GM19351 (cell line): ENCODE measurements at regions not wholly inside any gene's neighbourhood (a gene's known extent, or its start where the extent isn't known, plus 50 kb on each side); places are given as distances from the start of the nearest gene placed in this dataset.

Source experiments
- ATAC-seq: cut with Tn5 transposase; IDR thresholded peaks from one replicate; pipeline ENCODE4 v1.9.1; 2021; ENCODE audit warnings: mild to moderate bottlenecking, moderate library complexity; ENCODE audit not compliant: unreplicated experiment

DNA sequence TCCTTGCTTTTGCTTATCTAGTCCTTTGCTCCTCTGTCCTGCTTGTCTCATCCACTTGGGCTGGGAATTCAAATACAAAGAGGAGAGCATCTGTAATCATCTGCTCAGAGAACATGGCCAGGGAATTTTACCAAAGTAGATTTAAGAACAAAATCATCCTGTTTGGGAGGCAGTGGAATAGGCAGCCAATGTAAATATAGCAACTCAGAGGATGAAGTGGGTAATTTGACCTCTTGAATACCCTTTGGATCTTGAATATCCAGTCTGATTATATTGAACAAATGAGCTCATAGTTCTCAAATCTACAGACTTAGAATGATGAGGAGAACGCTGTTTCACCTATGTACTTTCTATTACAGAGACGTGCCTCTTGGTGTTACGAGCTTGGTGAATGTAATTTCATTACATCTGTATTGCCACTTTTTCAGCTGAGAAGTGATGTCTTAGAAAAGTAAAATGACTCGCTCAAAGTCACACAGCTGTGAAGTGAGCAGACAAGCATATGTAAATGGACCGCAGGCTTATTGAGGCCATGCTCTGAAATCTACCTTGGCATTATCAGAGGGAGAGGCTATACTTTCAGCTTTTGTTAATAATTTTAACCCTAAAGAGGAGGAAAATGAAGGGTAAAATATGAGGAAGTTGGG lies 266.3 kb downstream of the MTX2 start:
- no peak for ATAC-seq

DNA sequence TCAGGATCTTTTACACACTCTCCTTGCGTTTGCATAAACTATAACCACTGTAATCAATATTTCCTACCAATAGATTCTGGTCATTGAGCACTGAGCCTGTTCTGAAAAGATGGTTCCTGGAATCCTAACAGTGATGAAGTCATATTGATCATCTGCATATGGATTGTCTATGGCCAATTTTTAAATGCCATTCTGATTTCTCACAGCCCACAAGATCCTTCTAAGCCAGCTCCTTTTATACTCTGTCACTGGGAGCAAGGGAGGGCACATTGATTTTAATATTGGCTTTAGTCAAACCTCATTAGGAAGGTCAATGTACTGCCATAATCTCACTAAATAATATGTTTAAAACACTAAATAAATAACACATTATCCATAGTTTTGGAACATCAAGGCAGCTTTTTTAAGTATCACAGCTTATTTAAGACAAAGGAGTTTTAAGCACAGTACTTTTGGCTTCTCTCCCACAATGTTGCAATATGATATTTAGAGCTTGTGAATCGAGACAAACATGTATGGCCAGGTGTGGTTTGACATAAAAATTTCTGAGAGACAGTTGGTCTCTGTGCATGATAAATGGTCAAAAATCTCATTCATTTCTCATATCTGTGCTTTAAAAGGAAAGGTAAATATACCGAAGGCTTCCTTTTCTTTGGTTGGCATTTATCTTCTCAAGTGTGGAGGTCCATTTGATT lies 267.3 kb downstream of the MTX2 start:
- ATAC-seq = no peak

DNA sequence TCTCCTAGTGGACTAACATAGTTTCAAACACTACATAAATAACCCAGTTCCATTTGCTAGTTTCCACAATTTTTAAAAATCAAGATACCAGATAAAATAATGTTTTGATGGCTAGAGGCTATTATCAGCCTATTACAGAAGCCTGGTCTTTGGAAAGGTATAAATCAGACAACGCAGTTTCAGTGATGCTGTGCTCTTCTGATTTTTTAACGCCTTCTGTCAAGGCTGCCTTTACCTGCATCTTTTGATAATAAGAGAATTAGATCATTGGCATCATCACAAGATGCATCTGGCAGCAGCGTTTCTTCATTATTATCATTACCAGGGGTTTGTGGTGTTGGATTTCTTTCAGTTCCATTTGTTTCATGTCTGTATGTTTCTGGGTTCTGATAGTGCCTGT lies 268.7 kb downstream of the MTX2 start:
- ATAC-seq = no peak

DNA sequence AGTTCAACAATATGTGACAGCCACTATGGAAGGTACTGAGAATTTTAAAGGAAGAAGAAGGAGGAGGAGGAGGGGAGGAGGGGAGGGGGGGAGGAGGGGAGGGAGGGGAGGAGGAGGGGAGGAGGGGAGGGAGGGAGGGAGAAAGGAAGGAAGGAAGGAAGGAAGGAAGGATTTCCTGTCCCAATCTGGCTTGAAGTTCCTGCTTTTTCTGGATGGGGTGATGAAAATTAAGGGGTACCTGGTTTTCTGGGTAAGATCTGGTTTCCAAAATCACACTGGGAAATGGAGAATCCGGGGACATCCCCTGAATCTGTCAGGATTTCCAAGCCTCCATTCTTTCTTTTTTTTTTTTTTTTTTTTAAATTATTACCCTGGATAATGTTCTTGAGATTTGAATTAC lies 271.8 kb downstream of the MTX2 start:
- no peak for ATAC-seq

GRCh38 chr2:176542476-176542875 lies 273.2 kb downstream of the MTX2 start:
- ATAC-seq = no peak

DNA sequence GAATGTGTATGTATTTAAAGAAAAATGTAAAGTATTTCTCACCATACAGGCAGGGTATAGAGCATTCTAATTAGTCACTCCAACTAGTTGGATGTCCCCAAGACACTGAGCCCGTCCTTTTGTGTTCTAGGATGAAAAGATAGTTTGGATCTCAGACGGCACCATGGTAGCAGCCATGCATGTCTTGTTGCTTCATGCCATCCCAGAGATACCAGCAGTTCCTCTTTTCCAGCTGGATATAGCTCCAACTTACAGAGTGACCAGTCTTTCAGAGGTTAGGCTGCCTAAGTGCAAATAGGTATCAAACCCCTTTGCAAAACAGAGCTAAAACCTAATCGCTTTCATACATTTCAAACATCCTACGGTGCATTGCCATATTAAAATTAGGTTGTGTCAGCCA lies 275.3 kb downstream of the MTX2 start:
- no peak for ATAC-seq

DNA sequence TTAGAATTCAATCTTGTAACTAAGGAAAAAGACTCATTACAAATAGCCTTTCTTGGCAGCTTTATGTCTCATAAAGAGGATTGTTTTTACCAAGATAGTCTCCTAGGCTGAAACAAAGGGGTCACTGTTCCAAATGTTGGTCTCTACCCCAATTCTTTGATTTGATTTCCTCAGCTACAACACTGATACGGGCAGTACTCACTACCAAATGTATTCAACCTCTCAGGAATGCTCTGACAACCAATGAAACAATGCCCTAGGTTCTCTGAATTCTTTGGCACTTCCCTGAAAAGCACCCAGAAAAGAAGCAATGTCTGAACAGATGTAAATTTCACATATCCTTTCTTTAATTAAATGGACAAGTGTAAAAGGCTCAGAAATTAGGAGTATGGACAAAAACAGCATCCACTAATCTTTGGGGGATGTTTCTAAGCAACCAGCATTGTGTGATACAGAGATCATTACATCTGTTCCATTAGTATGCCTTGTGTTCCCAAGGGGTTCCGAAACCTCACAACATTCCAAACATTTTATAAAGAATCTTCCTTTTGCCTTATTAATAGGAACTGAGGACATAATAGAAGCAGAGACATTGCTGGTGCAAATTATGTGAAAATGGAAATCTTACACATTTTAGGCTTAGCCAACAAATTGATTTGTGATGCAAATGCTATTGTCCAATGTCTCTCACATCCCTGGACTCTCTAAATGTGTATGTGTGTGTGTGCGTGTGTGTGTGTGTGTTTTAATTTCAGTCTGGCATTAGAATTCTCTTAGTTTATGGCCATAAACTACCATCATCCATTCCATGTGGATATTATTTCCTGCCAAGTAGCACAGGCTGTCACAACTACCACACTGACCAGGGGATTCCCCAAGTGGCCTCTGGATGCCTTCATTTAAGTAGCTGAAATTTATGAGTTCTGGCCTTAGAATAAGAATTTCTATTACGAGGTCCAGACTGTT lies 276.0 kb downstream of the MTX2 start:
- no peak for ATAC-seq

DNA sequence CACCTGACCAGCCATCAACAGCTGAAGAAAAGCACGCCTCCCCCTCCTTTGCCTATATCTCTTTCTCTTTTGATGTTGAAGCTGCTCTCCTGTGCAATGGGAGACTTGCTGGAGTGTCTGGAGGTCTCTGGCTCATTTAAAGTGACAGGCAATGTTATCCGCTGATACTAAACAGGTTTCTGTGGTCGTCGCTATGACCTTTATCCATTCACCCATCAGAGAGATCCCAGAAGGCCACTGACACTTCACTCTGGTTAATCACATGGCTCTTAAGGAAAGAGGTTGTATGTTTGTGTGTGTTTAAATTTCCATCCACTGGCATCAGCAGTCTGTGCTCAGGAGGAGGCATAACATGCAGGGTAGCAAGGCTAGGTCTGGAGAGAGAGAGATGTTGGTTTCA lies 277.3 kb downstream of the MTX2 start:
- no peak for ATAC-seq

DNA sequence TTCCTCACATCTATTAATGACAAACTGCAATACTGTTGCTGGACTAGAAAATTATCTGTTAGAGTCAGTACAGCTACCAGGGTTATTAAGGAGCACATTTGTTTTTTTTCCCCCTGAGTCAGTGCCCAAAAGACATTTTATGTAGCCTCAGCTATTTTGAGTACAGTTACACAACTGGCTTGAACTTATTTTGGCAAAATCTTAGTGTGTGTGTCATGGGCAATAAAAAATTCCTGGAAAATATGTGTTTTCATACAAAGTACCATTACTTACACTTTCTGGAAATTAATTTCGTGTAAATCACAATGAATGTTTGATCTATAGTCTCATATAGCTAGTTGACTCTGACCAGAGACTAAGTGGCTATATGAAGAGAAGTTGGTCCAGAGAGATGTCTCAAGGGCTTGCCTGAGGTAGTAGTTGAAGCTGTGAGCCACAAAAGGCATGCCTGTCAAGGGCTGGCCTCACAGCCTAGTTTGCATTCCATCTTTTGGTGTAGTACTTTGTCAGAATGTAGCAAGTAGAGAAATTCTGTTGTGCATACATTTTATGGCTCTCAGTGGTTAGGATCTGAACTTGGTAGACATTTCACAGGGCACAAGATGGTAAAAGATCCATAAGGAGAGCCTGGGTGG lies 283.4 kb downstream of the MTX2 start:
- no peak for ATAC-seq

- no peak for ATAC-seq
Observed at GRCh38 chr2:176553685-176554100, 284.5 kb downstream of the MTX2 start.

DNA sequence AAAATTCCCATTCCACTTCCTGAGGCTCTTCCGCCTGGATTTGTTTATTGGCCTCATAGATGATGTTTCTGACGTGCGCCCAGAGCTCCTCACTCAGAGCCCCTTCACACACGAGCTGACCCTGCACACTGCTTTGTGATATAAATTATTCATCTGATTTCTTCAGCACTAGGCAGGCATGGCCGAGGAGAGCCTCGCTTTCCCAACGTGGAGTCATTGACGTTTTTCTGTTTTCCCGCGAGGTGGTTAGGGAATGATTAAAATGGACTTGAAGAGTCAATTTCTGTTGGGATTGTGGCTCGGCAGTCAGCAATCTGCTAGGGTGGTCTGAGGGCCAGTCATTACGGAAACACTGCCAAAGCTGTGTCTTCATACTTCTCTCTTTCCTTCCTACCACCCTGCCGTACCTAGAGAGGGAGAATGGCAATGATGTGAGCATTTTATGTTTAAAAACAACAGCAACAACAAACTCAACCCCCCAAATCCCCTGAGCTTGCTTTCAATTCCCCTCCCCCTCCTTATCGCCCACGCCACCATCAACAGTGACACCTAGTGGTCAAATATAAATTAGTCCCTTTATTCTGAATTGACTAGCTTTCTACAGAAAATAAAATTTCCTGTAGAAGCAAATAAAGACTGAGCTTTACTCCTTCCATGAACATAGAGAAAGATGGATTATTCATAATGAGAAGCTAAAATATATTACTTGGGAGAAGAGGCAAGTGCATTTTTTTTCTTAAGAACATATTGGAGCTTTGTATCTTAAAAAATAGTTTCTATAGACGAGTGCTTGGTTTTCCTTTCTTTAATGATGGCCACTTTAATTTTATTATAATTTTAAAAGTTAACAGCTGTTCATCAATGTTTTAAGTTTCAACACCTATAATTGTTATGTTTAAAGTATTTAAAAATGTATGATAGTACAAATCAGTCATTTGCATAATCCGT lies 285.1 kb downstream of the MTX2 start:
- ATAC-seq = no peak

- no peak for ATAC-seq
Observed at GRCh38 chr2:176555112-176555511, 285.9 kb downstream of the MTX2 start.

- ATAC-seq = no peak
Observed at GRCh38 chr2:176555781-176556180, 286.5 kb downstream of the MTX2 start.

GRCh38 chr2:176556373-176556772 lies 287.1 kb downstream of the MTX2 start:
- no peak for ATAC-seq

DNA sequence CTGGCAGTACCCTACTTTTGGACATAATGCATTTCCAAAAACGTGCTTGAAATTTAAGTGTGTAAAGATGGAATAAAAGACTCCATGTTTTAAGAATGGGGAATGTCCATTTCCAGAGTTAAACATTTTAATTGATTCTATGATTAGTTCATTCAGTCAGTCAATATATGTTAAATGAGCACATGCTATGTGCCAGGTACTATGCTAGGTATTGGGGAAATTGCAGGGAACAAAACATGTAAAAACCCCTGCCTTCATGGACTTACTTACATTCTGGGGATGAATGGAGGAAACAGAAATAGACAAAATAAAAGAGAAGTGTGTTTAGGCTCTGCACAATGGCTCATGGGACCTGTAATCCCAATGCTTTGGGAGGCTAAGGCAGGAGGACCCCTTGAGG lies 288.6 kb downstream of the MTX2 start:
- ATAC-seq = no peak

GRCh38 chr2:176558574-176559140 lies 289.4 kb downstream of the MTX2 start:
- ATAC-seq = no peak

GRCh38 chr2:176560296-176560695 lies 291.1 kb downstream of the MTX2 start:
- ATAC-seq = no peak

GRCh38 chr2:176561706-176562105 lies 292.5 kb downstream of the MTX2 start:
- no peak for ATAC-seq

GRCh38 chr2:176562359-176563078 lies 293.3 kb downstream of the MTX2 start:
- ATAC-seq = no peak
